Loucy (cell line): ENCODE measurements at regions not wholly inside any gene's neighbourhood (a gene's known extent, or its start where the extent isn't known, plus 50 kb on each side); places are given as distances from the start of the nearest gene placed in this dataset.

Source experiments
- EZH2phosphoT487 ChIP-seq: fragments of 200-600 bp; IDR thresholded peaks from 2 replicates; pipeline ENCODE4 v1.6.1; 2018; ENCODE audit warnings: antibody characterized with exemption, mild to moderate bottlenecking, moderate library complexity, borderline replicate concordance
- TF ChIP-seq, protein P1 (sequence below): fragments of 200-600 bp; sonication (generic); conservative IDR thresholded peaks from 2 replicates; pipeline ENCODE4 v1.5.1; 2014; ENCODE audit warnings: mild to moderate bottlenecking, antibody characterized with exemption, low read length

DNA sequence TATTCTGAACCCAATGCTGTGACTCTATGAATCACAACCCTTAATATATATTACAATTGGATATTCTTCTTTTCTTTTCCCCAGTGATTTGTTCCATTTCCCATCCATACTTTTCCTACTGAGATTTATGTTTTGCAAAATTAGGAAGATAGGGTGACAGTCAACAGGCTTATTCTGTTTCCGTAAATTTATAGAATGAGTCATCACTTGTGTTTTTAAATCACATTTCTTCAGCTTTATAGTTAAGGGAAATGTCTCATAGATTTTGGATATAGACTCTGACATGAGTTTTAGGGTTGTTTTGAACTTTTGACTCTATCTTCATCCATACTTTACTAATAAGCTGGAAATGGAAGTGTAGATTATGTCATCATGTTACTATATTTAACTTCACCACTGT, 661.6 kb upstream of the FBXO33 start:
- TF ChIP-seq, protein P1, sequence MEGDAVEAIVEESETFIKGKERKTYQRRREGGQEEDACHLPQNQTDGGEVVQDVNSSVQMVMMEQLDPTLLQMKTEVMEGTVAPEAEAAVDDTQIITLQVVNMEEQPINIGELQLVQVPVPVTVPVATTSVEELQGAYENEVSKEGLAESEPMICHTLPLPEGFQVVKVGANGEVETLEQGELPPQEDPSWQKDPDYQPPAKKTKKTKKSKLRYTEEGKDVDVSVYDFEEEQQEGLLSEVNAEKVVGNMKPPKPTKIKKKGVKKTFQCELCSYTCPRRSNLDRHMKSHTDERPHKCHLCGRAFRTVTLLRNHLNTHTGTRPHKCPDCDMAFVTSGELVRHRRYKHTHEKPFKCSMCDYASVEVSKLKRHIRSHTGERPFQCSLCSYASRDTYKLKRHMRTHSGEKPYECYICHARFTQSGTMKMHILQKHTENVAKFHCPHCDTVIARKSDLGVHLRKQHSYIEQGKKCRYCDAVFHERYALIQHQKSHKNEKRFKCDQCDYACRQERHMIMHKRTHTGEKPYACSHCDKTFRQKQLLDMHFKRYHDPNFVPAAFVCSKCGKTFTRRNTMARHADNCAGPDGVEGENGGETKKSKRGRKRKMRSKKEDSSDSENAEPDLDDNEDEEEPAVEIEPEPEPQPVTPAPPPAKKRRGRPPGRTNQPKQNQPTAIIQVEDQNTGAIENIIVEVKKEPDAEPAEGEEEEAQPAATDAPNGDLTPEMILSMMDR: no peak
- no peak for TF ChIP-seq EZH2phosphoT487
